Fibroblast of villous mesenchyme (primary cell): ENCODE measurements at regions not wholly inside any gene's neighbourhood (a gene's known extent, or its start where the extent isn't known, plus 50 kb on each side); places are given as distances from the start of the nearest gene placed in this dataset.
"Not testable (repeated sequence)": the region's sequence is repeated elsewhere in the genome, so short reads cannot be mapped to it uniquely, and the experiment has no call there.

Source experiments
- DNase-seq: peaks from one replicate; pipeline ENCODE4 v3.0.0-alpha.2; 2010; ENCODE audit warnings: low read depth
- H3K4me3 ChIP-seq: 2 replicates; pipeline ENCODE4 v1.5.1; 2011; ENCODE audit warnings: low read depth, mild to moderate bottlenecking, low read length
- TF ChIP-seq, protein P1 (sequence below): IDR thresholded peaks from 2 replicates; pipeline ENCODE4 v1.5.1; 2012; ENCODE audit warnings: low read depth, mild to moderate bottlenecking, low read length; ENCODE audit not compliant: insufficient read depth

DNA sequence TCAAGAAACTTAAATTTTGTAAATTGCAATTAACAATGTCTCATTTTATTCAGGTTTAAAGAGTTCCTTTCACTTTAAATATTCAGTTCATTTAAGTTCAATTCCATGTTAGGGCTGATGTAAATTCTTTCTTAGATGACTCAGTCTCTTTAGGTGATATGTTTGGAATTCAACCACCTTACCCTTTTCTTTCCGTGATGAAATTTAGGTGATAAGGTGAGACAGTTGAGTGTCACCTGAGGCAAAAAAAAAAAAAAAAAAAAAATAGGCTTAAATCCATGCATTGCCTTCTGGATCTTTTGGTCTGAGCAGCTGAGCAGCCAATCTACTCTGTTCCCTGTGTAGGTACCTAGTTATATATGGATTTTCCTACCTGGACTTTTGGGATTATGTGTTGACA, 299.5 kb downstream of the DAD1 start:
- no peak overlapping the region for H3K4me3 ChIP-seq
- TF ChIP-seq, protein P1, sequence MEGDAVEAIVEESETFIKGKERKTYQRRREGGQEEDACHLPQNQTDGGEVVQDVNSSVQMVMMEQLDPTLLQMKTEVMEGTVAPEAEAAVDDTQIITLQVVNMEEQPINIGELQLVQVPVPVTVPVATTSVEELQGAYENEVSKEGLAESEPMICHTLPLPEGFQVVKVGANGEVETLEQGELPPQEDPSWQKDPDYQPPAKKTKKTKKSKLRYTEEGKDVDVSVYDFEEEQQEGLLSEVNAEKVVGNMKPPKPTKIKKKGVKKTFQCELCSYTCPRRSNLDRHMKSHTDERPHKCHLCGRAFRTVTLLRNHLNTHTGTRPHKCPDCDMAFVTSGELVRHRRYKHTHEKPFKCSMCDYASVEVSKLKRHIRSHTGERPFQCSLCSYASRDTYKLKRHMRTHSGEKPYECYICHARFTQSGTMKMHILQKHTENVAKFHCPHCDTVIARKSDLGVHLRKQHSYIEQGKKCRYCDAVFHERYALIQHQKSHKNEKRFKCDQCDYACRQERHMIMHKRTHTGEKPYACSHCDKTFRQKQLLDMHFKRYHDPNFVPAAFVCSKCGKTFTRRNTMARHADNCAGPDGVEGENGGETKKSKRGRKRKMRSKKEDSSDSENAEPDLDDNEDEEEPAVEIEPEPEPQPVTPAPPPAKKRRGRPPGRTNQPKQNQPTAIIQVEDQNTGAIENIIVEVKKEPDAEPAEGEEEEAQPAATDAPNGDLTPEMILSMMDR, result no peak
- DNase-seq, result no peak

DNA sequence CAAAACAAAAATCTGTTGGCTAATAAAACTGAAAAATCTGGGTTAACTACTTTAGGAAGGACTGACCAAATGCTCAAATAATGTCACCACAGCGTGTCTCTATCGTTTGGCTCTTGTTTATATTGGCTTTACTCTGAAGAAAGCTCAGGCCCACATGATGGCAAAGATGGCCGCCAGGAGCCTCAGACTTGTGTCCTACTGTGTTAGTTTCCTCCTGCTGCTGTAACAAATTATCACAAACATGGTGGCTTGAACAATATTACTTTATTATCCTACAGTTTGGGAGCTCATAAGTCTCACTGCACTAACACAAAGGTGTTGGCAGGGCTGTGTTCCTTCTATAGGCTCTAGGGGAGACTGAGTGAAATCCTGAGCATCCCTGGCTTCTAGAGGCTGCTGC, 303.0 kb downstream of the DAD1 start:
- no peak for DNase-seq
- TF ChIP-seq, protein P1, result no peak
- no peak overlapping the region for H3K4me3 ChIP-seq

DNA sequence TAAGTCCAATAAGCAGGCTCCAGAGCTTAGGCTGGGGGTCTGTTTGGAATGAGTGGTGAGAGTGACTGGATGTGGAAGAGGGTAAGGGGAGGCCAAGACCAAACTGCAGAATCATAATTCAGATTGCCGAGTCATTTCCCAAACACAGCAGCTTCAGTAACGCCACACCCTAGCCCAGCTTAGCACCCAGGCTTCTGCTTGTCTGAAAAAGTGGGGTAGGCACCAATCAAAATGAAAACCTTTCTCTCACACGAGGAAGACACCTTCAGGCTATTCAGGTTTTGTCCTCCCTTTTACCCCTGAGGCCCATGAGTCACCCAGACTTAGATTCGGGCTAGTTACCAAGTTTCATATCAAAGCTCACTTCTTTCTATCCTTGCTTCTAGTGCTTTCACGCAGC, 306.1 kb downstream of the DAD1 start:
- no peak overlapping the region for H3K4me3 ChIP-seq
- no peak for DNase-seq
- TF ChIP-seq, protein P1, result no peak

DNA sequence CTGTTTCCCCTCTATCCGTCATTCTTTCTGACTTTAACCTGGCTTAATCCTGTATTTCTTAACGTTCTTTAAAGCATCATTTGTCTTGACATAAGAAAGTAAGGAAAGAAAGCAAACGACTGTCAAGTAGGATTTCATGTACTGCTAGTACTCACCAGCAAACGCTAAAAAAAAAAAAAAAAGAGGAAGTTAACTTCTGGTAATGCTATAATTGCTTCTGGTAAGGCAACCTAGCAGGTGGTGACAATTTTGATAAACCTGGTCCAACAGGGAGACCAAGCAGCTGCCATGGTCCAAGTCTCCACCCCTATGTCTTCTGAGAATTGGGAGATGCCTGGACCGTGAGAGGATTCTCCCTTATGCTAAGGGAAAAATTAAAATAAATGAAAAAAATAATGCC, 306.6 kb downstream of the DAD1 start:
- DNase-seq, result no peak
- H3K4me3 ChIP-seq, result no peak overlapping the region
- TF ChIP-seq, protein P1, result no peak

DNA sequence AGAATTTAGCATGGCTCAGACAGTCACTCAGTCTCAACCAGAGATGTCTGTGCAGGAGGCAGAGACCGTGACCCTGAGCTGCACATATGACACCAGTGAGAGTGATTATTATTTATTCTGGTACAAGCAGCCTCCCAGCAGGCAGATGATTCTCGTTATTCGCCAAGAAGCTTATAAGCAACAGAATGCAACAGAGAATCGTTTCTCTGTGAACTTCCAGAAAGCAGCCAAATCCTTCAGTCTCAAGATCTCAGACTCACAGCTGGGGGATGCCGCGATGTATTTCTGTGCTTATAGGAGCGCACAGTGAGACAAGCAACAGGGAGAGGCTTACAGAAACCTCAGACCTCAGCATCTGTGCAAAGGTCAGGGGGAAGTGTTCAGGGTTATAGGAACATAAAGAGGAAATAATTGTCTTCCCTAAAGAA, 307.6 kb downstream of the DAD1 start:
- DNase-seq, H3K4me3 ChIP-seq: not testable (repeated sequence)

DNA sequence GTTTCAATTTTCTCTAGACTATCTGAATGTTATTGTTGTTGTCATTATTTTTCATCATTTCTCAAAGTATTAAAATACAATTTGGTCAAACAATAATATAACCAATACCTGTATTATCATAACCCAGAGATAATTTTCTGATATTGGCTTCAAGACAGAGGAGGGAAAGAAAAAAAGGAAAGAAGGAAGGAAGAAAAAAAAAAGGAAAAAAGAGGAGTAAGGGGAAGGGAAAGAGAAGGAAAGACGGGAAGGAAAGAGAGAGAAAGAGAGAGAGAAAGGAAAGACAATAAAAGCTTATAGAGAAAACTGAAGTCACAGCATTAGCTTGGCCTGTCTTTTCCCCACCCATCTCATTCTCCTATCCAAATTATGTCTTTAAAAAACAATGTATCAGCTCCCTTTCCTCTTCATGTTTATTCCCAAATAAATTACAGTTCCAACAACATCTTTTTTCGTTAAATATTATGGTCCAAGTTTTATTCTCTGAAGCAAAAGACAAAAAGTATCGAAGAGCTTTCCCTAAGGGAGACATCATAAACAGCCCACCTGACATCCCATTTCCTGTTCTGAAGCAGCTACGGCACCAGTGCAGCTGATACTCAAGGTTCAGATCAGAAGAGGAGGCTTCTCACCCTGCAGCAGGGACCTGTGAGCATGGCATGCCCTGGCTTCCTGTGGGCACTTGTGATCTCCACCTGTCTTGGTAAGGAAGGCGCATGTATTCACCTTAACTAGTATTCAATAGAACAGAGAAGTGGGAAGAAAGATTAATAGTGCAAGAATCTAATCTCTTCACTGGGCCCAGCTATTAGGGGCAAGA, 308.3 kb downstream of the DAD1 start:
- H3K4me3 ChIP-seq, result no peak overlapping the region
- TF ChIP-seq, protein P1, result no peak
- no peak for DNase-seq

DNA sequence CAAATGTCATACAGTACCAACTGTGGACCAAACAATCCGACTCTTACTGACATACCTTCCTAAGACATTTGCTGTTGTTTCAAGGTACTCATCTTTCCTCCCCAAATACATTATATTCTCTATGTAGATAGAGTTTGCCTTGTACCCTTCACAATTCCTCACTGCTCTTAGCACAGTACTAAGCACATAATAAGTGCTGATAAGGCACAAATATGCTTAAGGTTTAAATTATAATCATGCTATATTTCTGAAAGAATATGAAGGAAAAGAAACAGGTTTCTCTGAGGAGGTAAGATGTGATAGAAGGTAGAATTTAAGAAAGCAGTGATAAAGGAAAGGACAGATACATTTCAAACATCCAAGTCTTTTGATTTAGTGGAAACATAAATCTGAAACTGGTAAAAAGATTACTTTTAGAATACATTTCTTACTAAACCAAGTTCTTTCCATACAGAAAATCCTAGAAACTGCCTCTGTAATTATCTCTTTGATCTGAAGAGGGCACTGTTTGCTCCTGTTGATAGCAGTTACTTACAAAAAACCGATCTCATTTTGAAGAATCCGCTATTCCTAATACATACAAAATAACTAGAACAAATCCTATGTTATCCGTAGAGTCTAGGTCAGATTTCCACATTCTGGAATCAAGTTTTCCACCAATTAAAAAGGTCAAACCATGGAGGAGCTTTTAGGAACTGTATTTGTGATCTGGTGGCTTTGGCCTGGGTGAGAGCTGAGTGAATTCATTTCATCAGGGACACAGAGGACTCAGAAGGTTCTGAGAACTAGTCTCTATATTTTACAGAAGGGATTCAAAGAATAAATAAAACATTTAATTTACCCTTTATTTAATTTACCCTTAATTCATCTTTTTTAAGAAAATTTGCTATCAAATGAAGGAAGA, 311.9 kb downstream of the DAD1 start:
- DNase-seq, result peak; percentile 20
- no peak overlapping the region for H3K4me3 ChIP-seq
- TF ChIP-seq, protein P1, result peak; percentile 57
